ENCODE measurements at regions not wholly inside any gene's neighbourhood (a gene's known extent, or its start where the extent isn't known, plus 50 kb on each side); places are given as distances from the start of the nearest gene placed in this dataset.

DNA sequence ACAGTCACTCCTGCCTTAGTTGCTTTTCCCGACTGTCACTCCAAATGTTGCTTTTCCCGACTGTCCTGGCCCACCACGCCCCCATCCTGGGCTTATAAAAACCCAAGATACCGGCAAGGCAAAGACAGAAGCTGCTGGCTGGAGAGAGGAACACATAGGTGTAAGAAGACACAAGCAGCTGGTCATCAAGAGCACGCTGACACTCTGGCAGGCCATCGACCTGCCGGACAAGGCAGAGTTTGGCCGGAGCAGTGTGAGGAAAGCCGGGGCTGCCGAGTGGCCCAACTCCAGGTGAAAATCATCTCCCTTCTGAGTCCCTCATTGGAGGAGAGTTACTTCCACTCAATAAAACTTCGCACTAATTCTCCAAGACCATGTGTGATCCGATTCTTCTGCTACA lies 349.5 kb downstream of the SLITRK1 start:
- ATAC-seq (ENCODE audit: low read depth) (no peak), DNase-seq (ENCODE audit: low spot score) (no peak)
- Histone ChIP-seq H3K9me3 (ENCODE audit: severe bottlenecking) (no peaks in the 10 kb centered on the region), H3K27ac (ENCODE audit: poor library complexity, severe bottlenecking) (no peak overlapping the region), H3K36me3 (ENCODE audit: low read depth) (no peaks in the 10 kb centered on the region), H3K4me3 (ENCODE audit: severe bottlenecking) (no peak overlapping the region), H3K27me3 (ENCODE audit: insufficient read depth, poor library complexity, severe bottlenecking) (no peaks in the 10 kb centered on the region), H3K4me1 (ENCODE audit: insufficient read depth, poor library complexity, severe bottlenecking) (no peaks in the 10 kb centered on the region)
- no peak for TF ChIP-seq CTCF (IDR thresholded peaks at IDR 0.05; ENCODE audit: poor library complexity, severe bottlenecking)

DNA sequence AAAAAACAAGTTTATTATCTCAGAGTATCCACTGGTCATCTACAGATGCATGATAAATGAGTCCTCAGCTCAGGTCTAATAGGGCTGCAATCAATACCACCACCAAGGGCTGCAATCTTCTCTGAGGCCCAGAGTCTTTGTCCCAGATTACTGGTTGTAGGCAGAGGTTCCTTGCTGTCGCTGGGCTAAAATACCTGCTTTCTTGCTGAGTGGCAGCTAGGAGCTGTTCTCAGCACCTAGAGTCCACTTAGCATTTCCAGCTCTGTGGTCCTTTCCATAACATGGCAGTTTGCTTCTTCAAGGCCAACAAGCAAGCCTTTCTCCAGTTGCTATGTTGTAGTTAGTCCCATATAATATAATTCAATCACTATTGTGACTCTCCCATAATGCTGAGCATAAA lies 351.3 kb downstream of the SLITRK1 start:
- Histone ChIP-seq H3K36me3 (ENCODE audit: low read depth) (no peaks in the 10 kb centered on the region), H3K4me1 (ENCODE audit: insufficient read depth, poor library complexity, severe bottlenecking) (no peaks in the 10 kb centered on the region), H3K27me3 (ENCODE audit: insufficient read depth, poor library complexity, severe bottlenecking) (no peaks in the 10 kb centered on the region), H3K9me3 (ENCODE audit: severe bottlenecking) (no peaks in the 10 kb centered on the region), H3K4me3 (ENCODE audit: severe bottlenecking) (no peak overlapping the region), H3K27ac (ENCODE audit: poor library complexity, severe bottlenecking) (no peak overlapping the region)
- DNase-seq (ENCODE audit: low spot score): no peak
- no peak for TF ChIP-seq CTCF (IDR thresholded peaks at IDR 0.05; ENCODE audit: poor library complexity, severe bottlenecking)
- no peak for ATAC-seq (ENCODE audit: low read depth)

DNA sequence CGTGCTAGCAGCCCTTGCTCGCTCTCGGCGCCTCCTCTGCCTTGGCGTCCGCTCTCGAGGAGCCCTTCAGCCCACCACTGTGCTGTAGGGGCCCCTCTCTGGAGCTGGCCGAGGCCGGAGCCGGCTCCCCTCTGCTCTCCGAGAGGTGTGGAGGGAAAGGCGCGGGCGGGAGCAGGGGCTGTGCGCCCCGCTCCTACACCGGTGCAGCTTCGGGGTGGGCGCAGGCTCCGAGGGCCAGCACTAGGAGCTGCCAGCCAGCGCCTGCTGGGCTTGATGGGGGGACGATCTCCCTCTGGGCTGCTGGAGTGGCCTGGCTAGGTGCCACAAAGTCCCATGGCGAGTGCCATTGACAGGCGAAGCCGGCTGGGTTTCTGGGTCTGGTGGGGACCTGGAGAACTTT lies 365.5 kb downstream of the SLITRK1 start:
- H3K27ac ChIP-seq (ENCODE audit: poor library complexity, severe bottlenecking): no peak overlapping the region
- no peak for TF ChIP-seq CTCF (IDR thresholded peaks at IDR 0.05; ENCODE audit: poor library complexity, severe bottlenecking)
- no peaks in the 10 kb centered on the region for H3K9me3 ChIP-seq (ENCODE audit: severe bottlenecking)
- H3K27me3 ChIP-seq (ENCODE audit: insufficient read depth, poor library complexity, severe bottlenecking): no peaks in the 10 kb centered on the region
- ATAC-seq (ENCODE audit: low read depth) (no peak), DNase-seq (ENCODE audit: low spot score) (no peak)
- H3K36me3 ChIP-seq (ENCODE audit: low read depth): no peaks in the 10 kb centered on the region
- H3K4me3 ChIP-seq (ENCODE audit: severe bottlenecking): no peak overlapping the region
- no peaks in the 10 kb centered on the region for H3K4me1 ChIP-seq (ENCODE audit: insufficient read depth, poor library complexity, severe bottlenecking)

GRCh38 chr13:83515268-83516015 lies 366.8 kb downstream of the SLITRK1 start:
- no peaks in the 10 kb centered on the region for H3K27me3 ChIP-seq (ENCODE audit: insufficient read depth, poor library complexity, severe bottlenecking)
- no peak overlapping the region for H3K4me3 ChIP-seq (ENCODE audit: severe bottlenecking)
- ATAC-seq (ENCODE audit: low read depth) (peak; percentile 71), DNase-seq (ENCODE audit: low spot score) (no peak)
- TF ChIP-seq CTCF (IDR thresholded peaks at IDR 0.05; ENCODE audit: poor library complexity, severe bottlenecking): no peak
- H3K36me3 ChIP-seq (ENCODE audit: low read depth): no peaks in the 10 kb centered on the region
- H3K27ac ChIP-seq (ENCODE audit: poor library complexity, severe bottlenecking): no peak overlapping the region
- no peaks in the 10 kb centered on the region for H3K4me1 ChIP-seq (ENCODE audit: insufficient read depth, poor library complexity, severe bottlenecking)
- no peaks in the 10 kb centered on the region for H3K9me3 ChIP-seq (ENCODE audit: severe bottlenecking)

GRCh38 chr13:83508771-83509301 lies 373.4 kb downstream of the SLITRK1 start:
- Histone ChIP-seq H3K27ac (ENCODE audit: poor library complexity, severe bottlenecking) (no peak overlapping the region), H3K4me3 (ENCODE audit: severe bottlenecking) (no peak overlapping the region), H3K4me1 (ENCODE audit: insufficient read depth, poor library complexity, severe bottlenecking) (no peaks in the 10 kb centered on the region), H3K9me3 (ENCODE audit: severe bottlenecking) (no peaks in the 10 kb centered on the region), H3K36me3 (ENCODE audit: low read depth) (no peaks in the 10 kb centered on the region), H3K27me3 (ENCODE audit: insufficient read depth, poor library complexity, severe bottlenecking) (no peaks in the 10 kb centered on the region)
- ATAC-seq (ENCODE audit: low read depth) (no peak), DNase-seq (ENCODE audit: low spot score) (no peak)
- no peak for TF ChIP-seq CTCF (IDR thresholded peaks at IDR 0.05; ENCODE audit: poor library complexity, severe bottlenecking)
